SK-N-MC (cell line): ENCODE measurements at regions not wholly inside any gene's neighbourhood (a gene's known extent, or its start where the extent isn't known, plus 50 kb on each side); places are given as distances from the start of the nearest gene placed in this dataset.

Experiments
- EZH2 ChIP-seq: fragments of 200-600 bp; sonication (generic); IDR thresholded peaks from one replicate; pipeline ENCODE4 v1.6.1; 2017; ENCODE audit warnings: antibody characterized with exemption
- POLR2AphosphoS5 ChIP-seq: IDR thresholded peaks from 2 replicates; pipeline ENCODE4 v1.6.1; 2012; ENCODE audit warnings: mild to moderate bottlenecking, low read depth, low read length, borderline replicate concordance

GRCh38 chr10:131691481-131692090 is 209.2 kb upstream of the PPP2R2D start:
- TF ChIP-seq EZH2 (no peak), POLR2AphosphoS5 (no peak)
